ENCODE measurements at regions not wholly inside any gene's neighbourhood (a gene's known extent, or its start where the extent isn't known, plus 50 kb on each side); places are given as distances from the start of the nearest gene placed in this dataset.

DNA sequence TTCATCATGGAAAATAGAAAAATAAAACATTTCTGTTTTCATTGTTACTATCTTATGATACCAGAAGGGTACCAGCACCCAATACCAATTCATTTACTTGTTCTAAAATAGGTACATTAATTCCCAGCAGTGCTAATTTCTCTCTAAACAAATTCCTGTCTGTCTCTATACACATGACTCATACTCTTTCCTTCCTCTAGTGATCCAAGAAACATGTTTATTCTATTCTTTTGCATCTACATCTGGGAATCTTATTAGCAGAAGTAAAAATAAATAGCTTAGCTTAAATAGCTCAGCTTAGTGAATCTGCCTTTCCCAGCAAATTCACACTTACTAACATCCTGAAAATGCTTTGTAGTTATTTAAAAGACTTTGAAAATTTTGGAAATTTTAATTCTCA is 84.5 kb upstream of the MAPRE2 start:
- no peak for DNase-seq (ENCODE audit: low read depth)
- TF ChIP-seq, protein P1, sequence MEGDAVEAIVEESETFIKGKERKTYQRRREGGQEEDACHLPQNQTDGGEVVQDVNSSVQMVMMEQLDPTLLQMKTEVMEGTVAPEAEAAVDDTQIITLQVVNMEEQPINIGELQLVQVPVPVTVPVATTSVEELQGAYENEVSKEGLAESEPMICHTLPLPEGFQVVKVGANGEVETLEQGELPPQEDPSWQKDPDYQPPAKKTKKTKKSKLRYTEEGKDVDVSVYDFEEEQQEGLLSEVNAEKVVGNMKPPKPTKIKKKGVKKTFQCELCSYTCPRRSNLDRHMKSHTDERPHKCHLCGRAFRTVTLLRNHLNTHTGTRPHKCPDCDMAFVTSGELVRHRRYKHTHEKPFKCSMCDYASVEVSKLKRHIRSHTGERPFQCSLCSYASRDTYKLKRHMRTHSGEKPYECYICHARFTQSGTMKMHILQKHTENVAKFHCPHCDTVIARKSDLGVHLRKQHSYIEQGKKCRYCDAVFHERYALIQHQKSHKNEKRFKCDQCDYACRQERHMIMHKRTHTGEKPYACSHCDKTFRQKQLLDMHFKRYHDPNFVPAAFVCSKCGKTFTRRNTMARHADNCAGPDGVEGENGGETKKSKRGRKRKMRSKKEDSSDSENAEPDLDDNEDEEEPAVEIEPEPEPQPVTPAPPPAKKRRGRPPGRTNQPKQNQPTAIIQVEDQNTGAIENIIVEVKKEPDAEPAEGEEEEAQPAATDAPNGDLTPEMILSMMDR (conservative IDR thresholded peaks at IDR 0.05; ENCODE audit: low read depth, low read length), result no peak
- H3K4me3 ChIP-seq (ENCODE audit: low read length), result no peak overlapping the region

DNA sequence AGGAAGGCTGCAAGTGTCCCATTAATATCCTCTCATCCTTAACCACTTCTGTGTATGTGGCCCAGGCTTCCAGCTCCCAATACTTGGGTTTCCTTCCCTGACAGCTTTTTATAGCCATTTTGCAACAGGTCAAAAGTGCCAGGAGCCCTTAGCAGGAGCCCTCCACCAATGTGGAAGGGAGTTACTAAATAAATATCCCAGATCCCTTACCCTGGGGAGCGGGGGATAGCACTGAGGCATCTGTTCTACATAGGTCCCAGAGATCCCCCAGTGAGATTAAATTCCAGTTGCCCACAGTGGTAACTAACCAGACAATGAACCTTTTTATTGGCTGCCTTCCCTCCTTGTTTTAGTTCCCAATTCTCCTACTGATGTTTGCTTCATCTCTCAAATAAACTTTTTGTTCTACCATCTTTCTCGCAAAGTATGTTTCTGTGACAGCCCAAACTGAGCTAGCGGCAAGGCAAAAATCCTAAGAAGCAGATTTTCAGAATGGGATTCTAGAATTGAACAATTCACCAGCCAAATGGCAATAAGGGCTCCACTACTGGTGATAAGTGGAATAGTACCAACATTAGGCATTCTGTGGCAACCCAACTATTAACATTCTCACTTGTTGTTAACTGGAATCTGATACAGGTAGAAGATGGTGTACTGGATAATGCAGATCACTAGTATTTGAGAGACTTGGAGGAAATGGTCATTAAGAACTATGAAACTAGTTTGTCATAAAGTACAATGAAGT is 83.9 kb upstream of the MAPRE2 start:
- TF ChIP-seq, protein P1 (conservative IDR thresholded peaks at IDR 0.05; ENCODE audit: low read depth, low read length), result no peak
- H3K4me3 ChIP-seq (ENCODE audit: low read length), result no peak overlapping the region
- no peak for DNase-seq (ENCODE audit: low read depth)

- H3K4me3 ChIP-seq (ENCODE audit: low read length), result no peak overlapping the region
- no peak for DNase-seq (ENCODE audit: low read depth)
- TF ChIP-seq, protein P1 (conservative IDR thresholded peaks at IDR 0.05; ENCODE audit: low read depth, low read length), result no peak
These were observed 83.4 kb upstream of the MAPRE2 start for GRCh38 chr18:34957864-34958259.

GRCh38 chr18:34959211-34959829 is 81.9 kb upstream of the MAPRE2 start:
- DNase-seq (ENCODE audit: low read depth), result no peak
- TF ChIP-seq, protein P1 (conservative IDR thresholded peaks at IDR 0.05; ENCODE audit: low read depth, low read length), result no peak
- no peak overlapping the region for H3K4me3 ChIP-seq (ENCODE audit: low read length)

DNA sequence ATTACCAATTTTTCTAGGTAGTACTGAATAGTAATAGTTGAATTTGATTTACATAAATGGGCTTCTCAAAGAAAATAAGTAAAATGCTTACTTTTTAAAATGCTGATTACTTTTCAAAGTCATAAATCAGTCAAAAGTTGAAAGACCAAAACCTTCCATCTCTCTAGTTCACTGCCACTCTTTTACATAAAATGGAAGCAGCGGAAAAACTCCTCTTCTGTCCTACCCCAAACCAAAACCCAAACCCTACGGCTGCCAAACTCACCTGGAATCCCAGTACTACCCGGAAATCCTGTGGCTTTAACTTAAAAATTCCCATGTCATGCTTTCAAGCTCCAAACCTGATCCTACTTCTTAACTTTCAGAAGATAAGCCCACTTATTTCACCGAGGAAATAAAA is 81.2 kb upstream of the MAPRE2 start:
- no peak for DNase-seq (ENCODE audit: low read depth)
- TF ChIP-seq, protein P1 (conservative IDR thresholded peaks at IDR 0.05; ENCODE audit: low read depth, low read length), result no peak
- H3K4me3 ChIP-seq (ENCODE audit: low read length), result no peak overlapping the region

DNA sequence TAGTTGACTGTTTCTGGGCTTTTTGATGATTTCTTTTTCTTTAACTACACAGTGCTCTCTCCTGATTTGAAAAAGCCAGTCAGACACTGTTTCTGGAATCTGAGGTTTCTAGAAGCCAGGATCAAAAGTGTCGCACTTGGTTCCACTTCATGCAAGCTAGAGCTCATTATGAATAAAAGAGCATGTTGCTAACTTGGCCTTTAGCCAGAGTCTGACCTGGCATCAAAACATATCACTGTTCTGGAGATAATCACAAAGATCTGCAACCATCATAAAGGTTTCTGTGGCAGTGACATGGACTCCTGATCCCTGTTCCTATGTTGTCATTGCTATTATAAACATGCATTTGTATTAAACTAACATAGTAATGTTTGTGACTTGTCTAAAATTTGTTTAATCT is 76.1 kb upstream of the MAPRE2 start:
- TF ChIP-seq, protein P1 (conservative IDR thresholded peaks at IDR 0.05; ENCODE audit: low read depth, low read length), result no peak
- DNase-seq (ENCODE audit: low read depth), result no peak
- H3K4me3 ChIP-seq (ENCODE audit: low read length), result no peak overlapping the region

GRCh38 chr18:34965566-34965965 is 75.6 kb upstream of the MAPRE2 start:
- DNase-seq (ENCODE audit: low read depth), result no peak
- TF ChIP-seq, protein P1 (conservative IDR thresholded peaks at IDR 0.05; ENCODE audit: low read depth, low read length), result no peak
- H3K4me3 ChIP-seq (ENCODE audit: low read length), result no peak overlapping the region

Data from retinal pigment epithelial cell (primary cell).